ENCODE measurements at regions not wholly inside any gene's neighbourhood (a gene's known extent, or its start where the extent isn't known, plus 50 kb on each side); places are given as distances from the start of the nearest gene placed in this dataset.

DNA sequence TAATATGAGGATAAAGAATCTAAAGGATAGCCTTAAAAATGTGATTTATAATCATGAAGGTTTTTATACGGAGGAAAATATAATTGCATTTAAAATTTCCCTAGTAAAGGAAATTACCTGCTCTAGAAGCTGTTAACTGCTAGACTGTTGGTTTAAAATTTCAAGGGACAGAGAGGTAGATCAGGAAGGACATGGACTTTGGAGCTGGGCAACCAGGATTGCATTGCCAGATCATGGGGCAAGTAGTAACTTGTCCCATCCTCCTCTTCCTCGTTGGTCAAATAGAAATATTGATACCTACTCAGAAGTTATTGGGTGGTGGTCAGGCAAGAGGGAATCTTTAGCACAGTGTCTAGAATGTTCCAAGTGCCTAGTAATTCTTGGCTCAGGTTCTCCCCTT lies 525.1 kb downstream of the MFSD1 start:
- TF ChIP-seq ZNF565 (CRISPR knock-in tag; conservative IDR thresholded peaks at IDR 0.05; ENCODE audit: low read depth) (no peak), ZNF70 (CRISPR knock-in tag; IDR thresholded peaks at IDR 0.05) (no peak), ARNTL (CRISPR knock-in tag; IDR thresholded peaks at IDR 0.05; ENCODE audit: borderline replicate concordance, low read depth) (no peak), ISL1 (CRISPR knock-in tag; IDR thresholded peaks at IDR 0.05) (no peak), RARB (CRISPR knock-in tag; IDR thresholded peaks at IDR 0.05) (no peak), BACH2 (CRISPR knock-in tag; IDR thresholded peaks at IDR 0.05; ENCODE audit: borderline replicate concordance) (no peak), PPARA (CRISPR knock-in tag; IDR thresholded peaks at IDR 0.05; ENCODE audit: borderline replicate concordance) (no peak), ZFP30 (CRISPR knock-in tag; IDR thresholded peaks at IDR 0.05) (no peak), ESRRG (CRISPR knock-in tag; IDR thresholded peaks at IDR 0.05) (no peak)
- TF ChIP-seq, protein P1, sequence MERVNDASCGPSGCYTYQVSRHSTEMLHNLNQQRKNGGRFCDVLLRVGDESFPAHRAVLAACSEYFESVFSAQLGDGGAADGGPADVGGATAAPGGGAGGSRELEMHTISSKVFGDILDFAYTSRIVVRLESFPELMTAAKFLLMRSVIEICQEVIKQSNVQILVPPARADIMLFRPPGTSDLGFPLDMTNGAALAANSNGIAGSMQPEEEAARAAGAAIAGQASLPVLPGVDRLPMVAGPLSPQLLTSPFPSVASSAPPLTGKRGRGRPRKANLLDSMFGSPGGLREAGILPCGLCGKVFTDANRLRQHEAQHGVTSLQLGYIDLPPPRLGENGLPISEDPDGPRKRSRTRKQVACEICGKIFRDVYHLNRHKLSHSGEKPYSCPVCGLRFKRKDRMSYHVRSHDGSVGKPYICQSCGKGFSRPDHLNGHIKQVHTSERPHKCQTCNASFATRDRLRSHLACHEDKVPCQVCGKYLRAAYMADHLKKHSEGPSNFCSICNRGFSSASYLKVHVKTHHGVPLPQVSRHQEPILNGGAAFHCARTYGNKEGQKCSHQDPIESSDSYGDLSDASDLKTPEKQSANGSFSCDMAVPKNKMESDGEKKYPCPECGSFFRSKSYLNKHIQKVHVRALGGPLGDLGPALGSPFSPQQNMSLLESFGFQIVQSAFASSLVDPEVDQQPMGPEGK (CRISPR knock-in tag; IDR thresholded peaks at IDR 0.05; ENCODE audit: borderline replicate concordance) = no peak
- TF ChIP-seq, protein P2, sequence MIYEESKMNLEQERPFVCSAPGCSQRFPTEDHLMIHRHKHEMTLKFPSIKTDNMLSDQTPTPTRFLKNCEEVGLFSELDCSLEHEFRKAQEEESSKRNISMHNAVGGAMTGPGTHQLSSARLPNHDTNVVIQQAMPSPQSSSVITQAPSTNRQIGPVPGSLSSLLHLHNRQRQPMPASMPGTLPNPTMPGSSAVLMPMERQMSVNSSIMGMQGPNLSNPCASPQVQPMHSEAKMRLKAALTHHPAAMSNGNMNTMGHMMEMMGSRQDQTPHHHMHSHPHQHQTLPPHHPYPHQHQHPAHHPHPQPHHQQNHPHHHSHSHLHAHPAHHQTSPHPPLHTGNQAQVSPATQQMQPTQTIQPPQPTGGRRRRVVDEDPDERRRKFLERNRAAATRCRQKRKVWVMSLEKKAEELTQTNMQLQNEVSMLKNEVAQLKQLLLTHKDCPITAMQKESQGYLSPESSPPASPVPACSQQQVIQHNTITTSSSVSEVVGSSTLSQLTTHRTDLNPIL (CRISPR knock-in tag; IDR thresholded peaks at IDR 0.05; ENCODE audit: low read depth) = no peak
- TF ChIP-seq, protein P3, sequence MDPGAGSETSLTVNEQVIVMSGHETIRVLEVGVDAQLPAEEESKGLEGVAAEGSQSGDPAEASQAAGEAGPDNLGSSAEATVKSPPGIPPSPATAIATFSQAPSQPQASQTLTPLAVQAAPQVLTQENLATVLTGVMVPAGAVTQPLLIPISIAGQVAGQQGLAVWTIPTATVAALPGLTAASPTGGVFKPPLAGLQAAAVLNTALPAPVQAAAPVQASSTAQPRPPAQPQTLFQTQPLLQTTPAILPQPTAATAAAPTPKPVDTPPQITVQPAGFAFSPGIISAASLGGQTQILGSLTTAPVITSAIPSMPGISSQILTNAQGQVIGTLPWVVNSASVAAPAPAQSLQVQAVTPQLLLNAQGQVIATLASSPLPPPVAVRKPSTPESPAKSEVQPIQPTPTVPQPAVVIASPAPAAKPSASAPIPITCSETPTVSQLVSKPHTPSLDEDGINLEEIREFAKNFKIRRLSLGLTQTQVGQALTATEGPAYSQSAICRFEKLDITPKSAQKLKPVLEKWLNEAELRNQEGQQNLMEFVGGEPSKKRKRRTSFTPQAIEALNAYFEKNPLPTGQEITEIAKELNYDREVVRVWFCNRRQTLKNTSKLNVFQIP (CRISPR knock-in tag; IDR thresholded peaks at IDR 0.05; ENCODE audit: borderline replicate concordance, low read depth) = no peak
- TF ChIP-seq, protein P4, sequence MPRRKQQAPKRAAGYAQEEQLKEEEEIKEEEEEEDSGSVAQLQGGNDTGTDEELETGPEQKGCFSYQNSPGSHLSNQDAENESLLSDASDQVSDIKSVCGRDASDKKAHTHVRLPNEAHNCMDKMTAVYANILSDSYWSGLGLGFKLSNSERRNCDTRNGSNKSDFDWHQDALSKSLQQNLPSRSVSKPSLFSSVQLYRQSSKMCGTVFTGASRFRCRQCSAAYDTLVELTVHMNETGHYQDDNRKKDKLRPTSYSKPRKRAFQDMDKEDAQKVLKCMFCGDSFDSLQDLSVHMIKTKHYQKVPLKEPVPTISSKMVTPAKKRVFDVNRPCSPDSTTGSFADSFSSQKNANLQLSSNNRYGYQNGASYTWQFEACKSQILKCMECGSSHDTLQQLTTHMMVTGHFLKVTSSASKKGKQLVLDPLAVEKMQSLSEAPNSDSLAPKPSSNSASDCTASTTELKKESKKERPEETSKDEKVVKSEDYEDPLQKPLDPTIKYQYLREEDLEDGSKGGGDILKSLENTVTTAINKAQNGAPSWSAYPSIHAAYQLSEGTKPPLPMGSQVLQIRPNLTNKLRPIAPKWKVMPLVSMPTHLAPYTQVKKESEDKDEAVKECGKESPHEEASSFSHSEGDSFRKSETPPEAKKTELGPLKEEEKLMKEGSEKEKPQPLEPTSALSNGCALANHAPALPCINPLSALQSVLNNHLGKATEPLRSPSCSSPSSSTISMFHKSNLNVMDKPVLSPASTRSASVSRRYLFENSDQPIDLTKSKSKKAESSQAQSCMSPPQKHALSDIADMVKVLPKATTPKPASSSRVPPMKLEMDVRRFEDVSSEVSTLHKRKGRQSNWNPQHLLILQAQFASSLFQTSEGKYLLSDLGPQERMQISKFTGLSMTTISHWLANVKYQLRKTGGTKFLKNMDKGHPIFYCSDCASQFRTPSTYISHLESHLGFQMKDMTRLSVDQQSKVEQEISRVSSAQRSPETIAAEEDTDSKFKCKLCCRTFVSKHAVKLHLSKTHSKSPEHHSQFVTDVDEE (CRISPR knock-in tag; IDR thresholded peaks at IDR 0.05) = no peak

Measured in SK-N-SH treated with all-trans-retinoic acid at 6 μM for 48 hours (cell line).